Amniotic stem cell (primary cell): ENCODE measurements at regions not wholly inside any gene's neighbourhood (a gene's known extent, or its start where the extent isn't known, plus 50 kb on each side); places are given as distances from the start of the nearest gene placed in this dataset.

Source experiments
- DNase-seq: peaks from one replicate; lab custom pipeline; 2025; lab: John Stamatoyannopoulos, UW

- no peak for DNase-seq
Observed at GRCh38 chr17:27391427-27391826, 64.8 kb upstream of the KSR1 start.

DNA sequence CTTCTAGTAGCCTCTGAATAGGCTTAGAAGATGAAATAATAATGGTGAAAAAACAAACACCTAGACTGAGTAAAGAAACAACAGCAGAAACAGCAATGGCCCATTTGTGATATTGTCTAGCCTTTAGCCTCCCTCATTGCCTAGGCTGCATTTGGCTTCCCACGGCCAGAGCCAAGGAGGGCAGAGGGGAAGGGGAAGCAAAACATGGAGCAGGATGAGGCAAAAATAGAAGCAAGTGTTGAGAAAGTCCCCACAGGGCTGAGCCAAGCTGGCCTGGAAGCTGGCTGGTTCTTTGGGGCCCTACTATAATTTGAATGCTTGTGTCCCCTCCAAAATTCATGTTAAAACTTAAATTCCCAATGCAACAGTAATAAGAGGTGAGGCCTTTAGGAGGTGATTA lies 60.2 kb upstream of the KSR1 start:
- no peak for DNase-seq

DNA sequence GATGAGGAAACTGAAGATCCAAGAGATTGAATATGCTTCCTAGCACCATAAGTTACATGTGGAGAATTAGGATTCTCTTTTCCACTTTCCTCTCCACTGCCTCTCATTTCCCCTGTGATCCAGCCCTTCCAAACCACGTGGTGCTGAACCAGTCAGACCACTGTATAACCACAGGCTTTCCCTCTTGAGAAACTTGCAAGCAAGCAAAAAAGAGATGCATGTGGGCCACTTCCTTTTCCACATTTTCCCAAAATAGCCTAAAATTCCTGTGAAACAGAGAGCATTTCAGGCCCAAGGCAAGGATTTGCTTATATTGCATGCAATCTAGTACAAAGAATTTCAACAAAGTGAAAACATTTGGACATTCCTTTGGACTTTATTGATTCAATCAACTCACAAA lies 59.3 kb upstream of the KSR1 start:
- DNase-seq, result peak; percentile 22

DNA sequence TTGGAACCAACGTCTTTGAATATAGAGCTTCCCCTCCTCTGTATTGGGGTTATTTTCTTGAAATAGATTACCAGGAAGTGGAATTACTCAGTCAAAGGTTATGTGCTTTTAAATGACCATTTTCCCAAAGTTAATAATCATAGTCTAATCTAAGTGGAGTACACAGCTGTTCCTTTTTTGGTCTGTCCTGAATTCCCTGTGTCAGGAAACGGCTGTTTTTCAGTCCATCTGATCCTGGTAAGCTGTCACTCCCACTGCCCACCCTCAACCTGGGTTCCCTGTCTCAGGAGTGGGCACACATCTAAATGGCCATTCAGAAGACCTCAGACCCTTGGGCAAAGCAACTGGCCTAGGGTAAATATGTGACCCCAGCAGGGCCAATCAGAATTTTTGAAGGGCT lies 57.6 kb upstream of the KSR1 start:
- no peak for DNase-seq

DNA sequence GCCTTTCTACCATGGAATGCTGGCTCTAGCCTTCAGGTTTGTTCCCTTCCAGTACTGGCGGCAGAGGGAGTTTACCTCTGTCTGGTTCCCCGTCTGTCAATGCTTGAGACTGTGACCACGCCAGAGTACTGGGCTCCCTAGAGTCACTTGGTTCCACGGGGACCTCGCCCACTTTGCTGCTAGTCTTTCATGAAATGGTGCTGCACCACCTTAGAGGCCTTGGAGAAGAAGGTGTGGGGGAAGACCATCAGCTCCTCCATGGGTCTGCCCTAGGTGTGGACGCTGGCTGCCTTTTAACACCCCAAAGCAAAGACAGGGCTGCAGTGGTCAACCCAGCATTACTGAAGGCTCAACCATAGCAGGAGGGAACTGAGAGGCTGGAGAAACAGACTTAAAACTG lies 55.3 kb upstream of the KSR1 start:
- no peak for DNase-seq

DNA sequence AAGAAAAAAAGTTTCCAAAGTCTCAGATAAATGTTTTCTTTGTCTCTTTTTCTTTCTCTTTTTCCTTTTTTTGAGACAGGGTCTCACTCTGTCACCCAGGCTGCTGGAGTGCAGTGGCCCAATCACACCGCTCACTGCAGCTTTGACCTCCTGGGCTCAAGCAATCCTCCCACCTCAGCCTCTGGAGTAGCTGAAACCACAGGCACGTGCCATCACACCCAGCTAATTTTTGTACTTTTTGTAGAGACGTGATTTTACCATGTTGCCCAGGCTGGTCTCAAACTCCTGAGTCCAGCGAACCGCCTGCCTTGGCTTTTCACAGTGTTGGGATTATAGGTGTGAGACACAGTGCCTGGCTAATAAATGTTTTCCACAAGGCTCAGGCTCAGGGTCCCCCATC lies 53.3 kb upstream of the KSR1 start:
- DNase-seq, result no peak

GRCh38 chr17:27403480-27404005 lies 52.7 kb upstream of the KSR1 start:
- no peak for DNase-seq

DNA sequence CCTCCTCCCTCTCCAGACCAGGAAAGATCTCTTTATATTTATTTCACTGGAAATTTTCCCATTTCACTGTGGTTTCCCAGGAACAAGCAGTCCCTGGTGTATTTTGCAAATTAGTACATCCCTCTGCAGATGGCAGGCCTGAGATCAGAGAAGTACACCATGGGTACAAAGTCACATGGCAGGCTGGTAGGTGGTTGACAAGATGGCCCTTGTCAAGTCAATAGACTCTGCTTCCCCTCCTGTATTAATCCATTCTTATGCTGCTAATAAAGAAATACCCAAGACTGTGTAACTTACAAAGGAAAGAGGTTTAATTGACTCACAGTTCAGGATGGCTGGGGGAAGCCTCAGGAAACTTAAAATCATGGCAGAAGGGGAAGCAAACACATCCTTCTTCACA lies 51.6 kb upstream of the KSR1 start:
- DNase-seq, result no peak
